Astrocyte (in vitro differentiated cells and primary cell): ENCODE measurements at regions not wholly inside any gene's neighbourhood (a gene's known extent, or its start where the extent isn't known, plus 50 kb on each side); places are given as distances from the start of the nearest gene placed in this dataset.

Experiments used
- DNase-seq: peaks from one replicate; pipeline ENCODE4 v3.0.0-alpha.2; 2010; ENCODE audit warnings: low read depth
- FAIRE-seq: peaks from 2 replicates; lab custom pipeline; 2011; peaks lifted over from hg19 to GRCh38; lab: Jason Lieb, UNC
- H2AFZ ChIP-seq: 2 replicates; pipeline ENCODE4 v1.6.0; 2012; ENCODE audit warnings: low read depth, low read length, inconsistent platforms
- H3K27ac ChIP-seq: 2 replicates; pipeline ENCODE4 v1.5.1; 2011; ENCODE audit warnings: low read depth, low read length, inconsistent platforms
- H3K27me3 ChIP-seq: 2 replicates; pipeline ENCODE4 v1.6.0; 2011; ENCODE audit warnings: low read length, inconsistent platforms; ENCODE audit not compliant: insufficient read depth
- H3K36me3 ChIP-seq: 2 replicates; pipeline ENCODE4 v1.5.1; 2011; ENCODE audit warnings: low read length, inconsistent platforms; ENCODE audit not compliant: insufficient read depth
- H3K4me1 ChIP-seq: 2 replicates; pipeline ENCODE4 v1.5.1; 2011; ENCODE audit warnings: low read length, inconsistent platforms; ENCODE audit not compliant: insufficient read depth
- H3K4me2 ChIP-seq: 2 replicates; pipeline ENCODE4 v1.6.0; 2012; ENCODE audit warnings: low read length, inconsistent platforms
- H3K4me3 ChIP-seq: 2 replicates; pipeline ENCODE4 v1.5.1; 2011; ENCODE audit warnings: low read depth, mild to moderate bottlenecking, low read length, inconsistent platforms; ENCODE audit not compliant: insufficient read depth
- H3K79me2 ChIP-seq: 2 replicates; pipeline ENCODE4 v1.6.0; 2012; ENCODE audit warnings: mild to moderate bottlenecking, low read length, inconsistent platforms; ENCODE audit not compliant: insufficient read depth
- H3K9ac ChIP-seq: 2 replicates; pipeline ENCODE4 v1.6.0; 2012; ENCODE audit warnings: mild to moderate bottlenecking, low read length, inconsistent platforms
- H3K9me3 ChIP-seq: 2 replicates; pipeline ENCODE4 v1.5.1; 2012; ENCODE audit warnings: low read depth, mild to moderate bottlenecking, low read length, inconsistent platforms; ENCODE audit not compliant: insufficient read depth
- H4K20me1 ChIP-seq: 2 replicates; pipeline ENCODE4 v1.6.0; 2012; ENCODE audit warnings: low read length, inconsistent platforms; ENCODE audit not compliant: insufficient read depth
- H3K27ac Mint-ChIP-seq: one replicate; pipeline ENCODE4 v1.8.0; 2021; ENCODE audit warnings: mild to moderate bottlenecking, mixed read lengths; ENCODE audit not compliant: unreplicated experiment
- H3K27me3 Mint-ChIP-seq: one replicate; pipeline ENCODE4 v1.8.0; 2021; ENCODE audit warnings: low read depth, mixed read lengths; ENCODE audit not compliant: unreplicated experiment
- H3K36me3 Mint-ChIP-seq: one replicate; pipeline ENCODE4 v1.8.0; 2021; ENCODE audit warnings: low read depth, mixed read lengths; ENCODE audit not compliant: unreplicated experiment
- H3K4me1 Mint-ChIP-seq: one replicate; pipeline ENCODE4 v1.8.0; 2021; ENCODE audit warnings: low read depth, mixed read lengths; ENCODE audit not compliant: unreplicated experiment
- H3K4me3 Mint-ChIP-seq: one replicate; pipeline ENCODE4 v1.8.0; 2021; ENCODE audit warnings: mild to moderate bottlenecking, moderate library complexity, mixed read lengths; ENCODE audit not compliant: unreplicated experiment
- H3K9me3 Mint-ChIP-seq: one replicate; pipeline ENCODE4 v1.8.0; 2021; ENCODE audit warnings: mild to moderate bottlenecking, mixed read lengths; ENCODE audit not compliant: unreplicated experiment
- EZH2 ChIP-seq: IDR thresholded peaks from 2 replicates; pipeline ENCODE4 v1.6.1; 2012; ENCODE audit warnings: mild to moderate bottlenecking, low read length, inconsistent platforms; ENCODE audit not compliant: insufficient read depth
- TF ChIP-seq, protein P1 (sequence below): IDR thresholded peaks from 2 replicates; pipeline ENCODE4 v1.5.1; 2011; ENCODE audit warnings: low read depth, mild to moderate bottlenecking, inconsistent platforms, low read length, moderate library complexity; ENCODE audit not compliant: insufficient read depth

DNA sequence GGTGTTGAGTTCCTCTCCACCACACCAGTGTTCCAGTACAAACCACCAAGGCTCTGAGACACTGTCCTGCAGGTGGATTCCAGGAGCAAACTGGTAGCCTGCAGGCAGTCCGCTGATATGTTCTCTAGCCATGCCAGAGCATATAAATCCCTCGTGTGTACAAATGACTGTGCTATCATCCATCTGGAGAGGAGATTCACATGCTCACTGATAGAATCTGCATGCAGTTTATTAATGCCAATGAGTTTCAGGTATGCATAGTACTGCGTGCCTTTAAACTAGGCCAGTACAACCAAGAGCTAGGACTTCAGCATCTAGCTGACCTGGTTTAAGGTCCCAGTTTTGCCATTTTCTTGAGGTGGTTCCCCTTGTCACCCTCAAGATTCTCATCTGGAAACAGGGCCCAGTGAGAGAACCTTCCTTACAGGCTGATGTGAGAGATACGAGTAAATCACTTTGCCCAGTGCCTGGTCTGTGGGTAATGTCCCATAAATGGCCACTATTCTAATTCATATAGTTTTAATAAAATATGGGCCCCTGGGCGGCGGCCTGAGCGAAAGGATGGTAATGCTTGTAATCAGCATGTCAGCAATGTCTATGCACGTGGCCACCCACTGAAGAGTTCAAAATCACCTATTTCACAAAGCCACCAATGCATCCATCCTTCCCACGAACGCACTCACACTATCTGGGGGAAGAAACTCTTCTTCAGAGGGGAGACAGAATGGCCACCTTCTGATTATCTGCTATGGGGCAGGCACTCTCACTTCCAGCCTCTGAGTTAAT, 268.0 kb upstream of the ZMIZ1 start:
- H3K27me3 Mint-ChIP-seq, result peaks cover 72% of the 10 kb centered on the region
- Histone ChIP-seq H4K20me1 (no peaks in the 10 kb centered on the region), H3K27me3 (peaks cover 37% of the 10 kb centered on the region), H3K4me1 (peaks cover 29% of the 10 kb centered on the region), H3K9me3 (no peaks in the 10 kb centered on the region), H3K4me3 (no peak overlapping the region), H3K27ac (no peak overlapping the region), H3K79me2 (no peaks in the 10 kb centered on the region), H3K4me2 (no peak overlapping the region), H3K9ac (no peak overlapping the region), H2AFZ (no peak overlapping the region), H3K36me3 (no peaks in the 10 kb centered on the region)
- FAIRE-seq, result no peak
- peaks cover 9% of the 10 kb centered on the region for H3K4me1 Mint-ChIP-seq
- H3K27ac Mint-ChIP-seq, result no peak overlapping the region
- peaks cover 2% of the 10 kb centered on the region for H3K36me3 Mint-ChIP-seq
- no peak overlapping the region for H3K4me3 Mint-ChIP-seq
- TF ChIP-seq, protein P1, sequence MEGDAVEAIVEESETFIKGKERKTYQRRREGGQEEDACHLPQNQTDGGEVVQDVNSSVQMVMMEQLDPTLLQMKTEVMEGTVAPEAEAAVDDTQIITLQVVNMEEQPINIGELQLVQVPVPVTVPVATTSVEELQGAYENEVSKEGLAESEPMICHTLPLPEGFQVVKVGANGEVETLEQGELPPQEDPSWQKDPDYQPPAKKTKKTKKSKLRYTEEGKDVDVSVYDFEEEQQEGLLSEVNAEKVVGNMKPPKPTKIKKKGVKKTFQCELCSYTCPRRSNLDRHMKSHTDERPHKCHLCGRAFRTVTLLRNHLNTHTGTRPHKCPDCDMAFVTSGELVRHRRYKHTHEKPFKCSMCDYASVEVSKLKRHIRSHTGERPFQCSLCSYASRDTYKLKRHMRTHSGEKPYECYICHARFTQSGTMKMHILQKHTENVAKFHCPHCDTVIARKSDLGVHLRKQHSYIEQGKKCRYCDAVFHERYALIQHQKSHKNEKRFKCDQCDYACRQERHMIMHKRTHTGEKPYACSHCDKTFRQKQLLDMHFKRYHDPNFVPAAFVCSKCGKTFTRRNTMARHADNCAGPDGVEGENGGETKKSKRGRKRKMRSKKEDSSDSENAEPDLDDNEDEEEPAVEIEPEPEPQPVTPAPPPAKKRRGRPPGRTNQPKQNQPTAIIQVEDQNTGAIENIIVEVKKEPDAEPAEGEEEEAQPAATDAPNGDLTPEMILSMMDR, result no peak
- TF ChIP-seq EZH2, result no peak
- DNase-seq, result no peak
- H3K9me3 Mint-ChIP-seq, result no peaks in the 10 kb centered on the region

DNA sequence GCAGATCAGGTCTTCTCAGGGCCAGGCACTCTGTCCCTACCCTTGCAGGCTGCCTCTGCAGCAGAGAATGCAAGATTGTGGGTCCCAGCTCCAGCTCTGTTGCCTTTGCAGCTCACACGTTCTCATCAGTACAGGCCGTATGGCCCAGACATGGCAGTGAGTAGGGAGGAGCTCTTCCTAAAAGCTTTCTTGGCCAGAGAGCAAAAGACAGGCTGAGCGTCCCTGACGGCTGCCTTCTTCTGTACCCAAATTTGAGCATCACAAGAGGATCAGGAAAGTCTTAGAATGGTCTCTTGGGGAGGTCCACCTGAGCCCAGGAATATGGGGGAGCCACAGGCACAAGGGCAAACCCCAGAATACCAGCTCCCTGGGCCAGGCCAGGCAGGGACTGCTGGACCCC, 266.3 kb upstream of the ZMIZ1 start:
- Histone ChIP-seq H3K4me1 (peaks cover 30% of the 10 kb centered on the region), H3K9me3 (no peaks in the 10 kb centered on the region), H3K4me3 (no peak overlapping the region), H3K79me2 (no peaks in the 10 kb centered on the region), H3K27ac (no peak overlapping the region), H3K4me2 (peak overlapping the region; percentile 23), H3K27me3 (peaks cover 34% of the 10 kb centered on the region), H4K20me1 (no peaks in the 10 kb centered on the region), H2AFZ (peak overlapping the region; percentile 29), H3K36me3 (no peaks in the 10 kb centered on the region), H3K9ac (no peak overlapping the region)
- Mint-ChIP-seq H3K9me3 (no peaks in the 10 kb centered on the region), H3K27me3 (peaks cover 61% of the 10 kb centered on the region), H3K27ac (no peak overlapping the region), H3K4me1 (peaks cover 20% of the 10 kb centered on the region), H3K36me3 (peaks cover 2% of the 10 kb centered on the region), H3K4me3 (no peak overlapping the region)
- DNase-seq, result no peak
- no peak for TF ChIP-seq EZH2
- TF ChIP-seq, protein P1, result no peak
- no peak for FAIRE-seq

DNA sequence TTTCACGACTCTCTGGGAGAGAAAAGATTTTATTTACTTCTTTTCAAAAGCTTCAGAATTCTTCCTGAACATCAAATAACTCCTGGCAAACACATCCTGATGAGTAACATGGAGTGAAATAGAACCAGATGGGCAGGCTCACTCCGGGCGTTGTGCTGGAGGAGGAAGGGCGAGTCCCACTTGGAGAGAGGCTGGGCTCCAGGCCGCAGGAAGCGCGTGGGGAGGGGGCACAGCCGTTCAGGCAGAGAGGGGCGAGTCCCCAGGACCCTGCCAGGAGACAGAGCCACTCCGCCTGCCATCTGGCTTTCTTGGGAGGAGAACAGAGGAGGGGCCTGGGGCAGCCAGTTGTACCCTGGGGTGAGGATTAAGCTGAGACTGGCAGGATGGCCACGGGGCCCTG, 265.9 kb upstream of the ZMIZ1 start:
- Histone ChIP-seq H3K9me3 (no peaks in the 10 kb centered on the region), H4K20me1 (no peaks in the 10 kb centered on the region), H3K79me2 (no peaks in the 10 kb centered on the region), H3K27me3 (peaks cover 34% of the 10 kb centered on the region), H3K27ac (no peak overlapping the region), H3K4me3 (no peak overlapping the region), H3K4me2 (peak overlapping the region; percentile 23), H3K4me1 (peaks cover 30% of the 10 kb centered on the region), H2AFZ (peak overlapping the region; percentile 29), H3K36me3 (no peaks in the 10 kb centered on the region), H3K9ac (no peak overlapping the region)
- DNase-seq, result peak; percentile 56
- peak; percentile 41 for FAIRE-seq
- H3K27ac Mint-ChIP-seq, result no peak overlapping the region
- no peak overlapping the region for H3K4me3 Mint-ChIP-seq
- H3K36me3 Mint-ChIP-seq, result peaks cover 4% of the 10 kb centered on the region
- H3K4me1 Mint-ChIP-seq, result peaks cover 20% of the 10 kb centered on the region
- H3K9me3 Mint-ChIP-seq, result no peaks in the 10 kb centered on the region
- peaks cover 60% of the 10 kb centered on the region for H3K27me3 Mint-ChIP-seq
- TF ChIP-seq EZH2, result no peak
- TF ChIP-seq, protein P1, result no peak
